NOMO-1 treated with DMSO at 0.1 percent for 48 hours (cell line): ENCODE measurements at regions not wholly inside any gene's neighbourhood (a gene's known extent, or its start where the extent isn't known, plus 50 kb on each side); places are given as distances from the start of the nearest gene placed in this dataset.

Experiments used
- DNase-seq: peaks from one replicate; lab custom pipeline; 2025; ENCODE audit not compliant: unreplicated experiment; lab: John Stamatoyannopoulos, UW

DNA sequence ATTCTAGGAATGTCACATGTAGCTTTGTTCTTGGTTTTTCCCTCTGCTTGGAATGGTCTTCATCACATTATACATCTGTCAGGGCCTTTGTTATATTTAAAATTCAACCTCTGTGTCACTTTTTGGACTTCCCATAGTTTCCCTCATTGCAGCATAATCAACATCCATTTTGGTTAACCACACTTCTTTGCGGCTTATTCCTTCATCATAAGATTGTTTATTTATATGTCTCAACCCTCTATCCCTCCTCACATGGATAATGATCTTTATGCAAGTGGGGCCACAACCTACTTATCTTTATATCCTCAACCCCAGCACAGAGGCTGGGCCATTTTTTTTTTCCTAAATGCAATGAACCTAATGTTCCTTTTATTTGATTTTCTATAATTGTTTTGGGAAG lies 260.0 kb upstream of the THBS1 start:
- DNase-seq, result peak; percentile 50

DNA sequence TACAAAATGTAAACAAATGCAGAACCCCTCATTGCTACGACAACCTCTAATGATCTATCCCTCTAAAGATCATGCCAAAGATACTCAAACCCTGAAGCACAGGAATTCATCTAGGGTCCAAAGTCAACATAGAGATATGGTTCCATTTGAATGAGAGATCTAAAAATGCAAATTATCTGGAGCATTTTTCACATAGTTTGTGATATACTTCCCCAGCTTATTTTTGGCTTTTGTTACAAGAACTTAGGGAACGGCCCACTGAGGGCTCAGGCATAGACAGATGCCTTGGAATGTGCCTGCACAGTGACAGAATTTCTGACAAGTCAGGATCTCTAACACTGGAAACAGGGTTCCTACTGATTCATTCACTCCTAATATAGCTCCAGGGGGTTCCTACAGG lies 258.9 kb upstream of the THBS1 start:
- no peak for DNase-seq

DNA sequence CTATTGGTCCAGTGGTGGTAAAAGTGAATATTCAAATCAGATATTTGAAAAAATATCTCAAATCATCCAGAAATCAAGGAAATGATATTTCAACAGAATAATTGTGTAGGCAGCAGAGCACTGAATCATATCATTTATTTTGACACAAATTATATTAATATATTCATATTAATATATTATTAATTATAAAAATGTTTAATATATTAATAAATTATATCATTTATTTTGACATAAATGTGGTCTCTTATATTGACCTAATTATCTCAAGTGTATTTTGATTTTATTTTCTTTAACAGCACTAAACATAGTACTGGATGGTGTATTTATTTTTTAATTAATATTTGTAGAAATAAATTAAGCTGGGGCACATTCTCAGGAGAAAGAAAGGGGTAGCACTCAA lies 257.7 kb upstream of the THBS1 start:
- DNase-seq, result no peak

DNA sequence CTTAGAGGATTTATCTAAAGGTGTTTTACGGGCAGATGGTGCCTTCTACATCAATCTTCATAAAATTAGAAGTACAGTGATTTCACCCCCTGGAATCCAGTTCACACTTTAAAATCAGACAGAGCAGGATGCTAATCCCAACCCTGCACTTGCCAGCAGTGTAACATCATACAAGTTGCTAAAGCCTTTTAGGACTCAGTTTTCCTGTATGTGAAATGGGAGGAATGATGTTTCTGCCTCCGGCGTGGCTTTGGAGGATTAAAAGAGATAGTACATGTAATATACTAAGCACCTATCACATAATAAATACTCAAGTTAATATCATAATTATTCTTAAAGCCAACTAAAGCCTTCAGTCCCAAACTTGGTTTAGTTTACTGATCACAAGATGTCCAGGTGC lies 257.2 kb upstream of the THBS1 start:
- no peak for DNase-seq

DNA sequence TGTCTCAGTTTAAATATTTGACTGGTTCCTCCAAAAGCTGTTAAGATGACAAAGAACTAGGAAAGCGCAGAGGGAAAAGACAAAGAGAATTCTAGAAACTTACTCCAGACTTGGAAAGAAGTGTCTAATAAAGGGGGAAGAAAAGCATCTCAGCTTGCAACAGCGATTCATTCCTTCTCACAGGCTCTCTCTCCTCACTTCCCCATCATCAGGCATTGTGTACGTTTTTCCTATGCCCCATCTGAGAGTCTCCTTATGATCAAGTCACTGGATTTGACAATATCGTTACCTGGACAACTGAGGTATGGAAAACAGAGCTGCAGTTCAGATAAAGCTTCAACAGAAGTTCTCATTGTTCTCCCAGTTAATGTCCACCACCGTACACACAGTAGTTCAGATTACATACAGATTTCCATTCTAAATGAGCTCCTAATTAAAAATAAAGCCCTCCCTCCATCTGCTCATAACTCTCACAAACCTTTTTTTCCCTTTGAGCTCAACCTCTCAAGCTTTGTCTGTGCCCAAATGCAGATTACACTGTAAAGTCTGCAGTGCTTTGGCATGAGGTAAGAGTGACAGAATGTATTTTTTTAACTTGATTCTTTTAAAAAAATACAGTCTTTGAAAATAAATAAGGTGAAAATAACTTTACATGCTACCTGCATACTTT lies 254.4 kb upstream of the THBS1 start:
- DNase-seq, result no peak

DNA sequence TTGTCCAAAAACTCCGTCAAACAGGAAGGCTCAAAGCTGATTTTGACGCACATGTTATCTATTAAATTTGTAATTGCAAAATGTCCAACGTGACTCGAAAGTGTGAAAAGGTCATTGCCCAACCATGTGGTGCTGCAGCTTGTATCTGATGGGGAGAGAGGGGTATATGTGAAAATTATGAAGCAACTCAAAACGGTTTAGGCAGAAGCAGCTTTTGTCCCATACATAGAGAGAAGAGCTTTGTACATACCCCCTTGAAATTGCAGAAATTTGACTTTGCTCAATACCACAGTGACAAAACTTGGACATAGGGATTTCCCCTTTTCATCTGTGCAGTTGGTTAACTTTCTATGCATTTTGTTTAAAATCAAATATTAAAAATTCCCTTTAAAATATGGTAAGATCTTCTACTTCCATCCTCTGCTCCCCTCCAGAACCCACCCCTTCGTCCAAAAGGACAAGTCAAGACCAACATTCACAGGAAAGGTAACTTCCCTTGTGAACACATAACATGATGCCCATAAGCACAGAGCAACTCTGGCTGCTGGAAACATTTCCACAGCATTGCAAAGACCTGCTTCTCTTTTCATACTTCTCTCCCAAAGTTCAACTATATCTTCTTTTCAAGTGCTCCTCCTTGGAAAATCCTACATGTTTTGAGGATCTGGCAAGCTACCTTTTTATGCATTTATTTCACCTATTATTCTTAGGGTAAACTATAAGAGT lies 253.7 kb upstream of the THBS1 start:
- DNase-seq, result peak; percentile 98

DNA sequence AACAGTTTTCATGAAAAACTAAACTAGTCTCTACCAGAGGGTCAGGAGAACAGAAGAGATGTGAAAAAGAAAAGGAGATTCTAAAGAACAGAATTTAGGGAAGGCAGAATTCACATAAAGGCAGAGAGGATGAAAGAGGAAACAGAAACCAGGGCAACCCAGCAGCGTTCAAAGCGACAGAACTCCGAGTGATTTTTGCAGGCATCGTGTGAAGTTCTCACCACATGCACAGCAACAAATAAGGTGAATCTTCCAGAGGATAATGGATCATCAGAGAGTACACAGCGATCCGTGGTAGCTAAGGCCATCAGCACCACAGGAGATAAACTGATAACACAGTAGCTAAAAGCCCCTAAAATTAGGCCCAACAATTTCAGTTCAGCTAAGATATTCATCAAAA lies 250.8 kb upstream of the THBS1 start:
- DNase-seq, result peak; percentile 11

DNA sequence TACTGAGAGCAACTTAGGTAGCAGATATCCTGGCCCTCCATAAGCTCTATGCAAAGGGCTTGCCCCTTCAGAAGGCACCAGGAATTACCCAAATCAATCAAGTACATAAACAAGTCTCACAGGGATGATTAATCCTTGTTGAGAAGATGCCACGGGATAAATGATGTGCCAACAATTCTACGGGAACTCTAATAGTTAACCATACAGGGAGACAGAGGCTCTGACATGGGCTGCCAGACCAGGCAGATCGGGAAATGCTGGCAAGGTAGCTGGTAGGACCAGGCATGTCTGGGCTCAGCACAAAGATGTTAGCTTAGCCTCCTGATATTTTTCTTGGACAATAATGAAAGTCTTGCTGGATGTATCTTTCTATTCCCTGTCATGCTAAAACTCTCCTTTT lies 249.3 kb upstream of the THBS1 start:
- no peak for DNase-seq

DNA sequence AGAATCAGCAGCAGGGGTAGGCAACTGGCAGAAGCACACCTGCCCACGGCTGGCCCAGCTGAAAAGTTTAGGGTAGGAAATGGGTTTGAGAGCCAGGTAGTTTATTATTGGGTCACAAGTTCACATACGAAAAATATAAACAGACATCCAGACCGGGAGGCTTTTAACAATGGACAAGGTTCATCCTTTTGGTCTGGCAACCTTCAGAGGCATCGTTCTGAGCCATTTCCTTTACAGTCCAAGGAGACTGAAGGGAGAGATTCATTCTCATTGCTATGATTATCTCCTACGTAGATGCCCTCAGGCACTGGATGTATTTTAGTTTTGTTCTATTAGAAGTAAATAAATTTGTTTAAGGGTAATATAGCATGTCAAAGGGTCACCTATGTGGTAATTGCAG lies 248.0 kb upstream of the THBS1 start:
- DNase-seq, result no peak

DNA sequence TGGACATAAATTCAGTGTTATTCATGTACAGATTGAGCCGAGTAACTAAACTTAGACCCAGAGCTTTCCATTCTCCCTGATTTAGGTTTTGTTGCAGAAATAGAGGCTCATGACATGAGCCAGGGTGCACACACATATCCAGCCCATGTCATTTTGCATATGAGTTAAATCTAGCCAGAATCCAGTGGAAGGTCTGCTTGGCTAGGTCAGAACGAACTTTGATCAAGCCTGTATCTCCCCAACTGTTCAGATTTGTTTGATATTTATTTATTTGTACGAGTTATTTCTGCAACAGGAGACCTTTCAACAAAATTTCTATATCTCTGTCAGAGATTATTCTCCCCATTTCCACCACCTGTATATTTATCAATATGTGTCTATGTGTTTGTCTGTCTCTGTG lies 247.5 kb upstream of the THBS1 start:
- DNase-seq, result no peak

DNA sequence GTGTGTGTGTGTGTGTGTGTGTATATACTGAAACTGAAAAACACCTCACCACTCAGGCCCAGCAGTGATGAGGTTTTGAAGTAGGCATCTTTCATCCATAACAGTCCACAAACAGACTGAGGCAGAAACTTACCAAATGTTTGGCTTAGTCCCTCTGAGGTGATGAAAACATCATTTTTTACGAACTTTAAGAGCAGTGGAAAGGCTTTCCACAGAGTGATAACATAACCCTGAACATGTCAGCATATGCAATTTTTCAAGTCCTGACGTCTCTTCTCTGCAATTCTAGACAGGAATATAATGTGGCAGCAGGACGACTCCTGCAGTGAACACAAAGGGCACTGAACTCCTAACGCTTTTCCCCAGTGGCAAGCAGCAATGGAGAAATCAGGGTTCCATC lies 247.0 kb upstream of the THBS1 start:
- no peak for DNase-seq

DNA sequence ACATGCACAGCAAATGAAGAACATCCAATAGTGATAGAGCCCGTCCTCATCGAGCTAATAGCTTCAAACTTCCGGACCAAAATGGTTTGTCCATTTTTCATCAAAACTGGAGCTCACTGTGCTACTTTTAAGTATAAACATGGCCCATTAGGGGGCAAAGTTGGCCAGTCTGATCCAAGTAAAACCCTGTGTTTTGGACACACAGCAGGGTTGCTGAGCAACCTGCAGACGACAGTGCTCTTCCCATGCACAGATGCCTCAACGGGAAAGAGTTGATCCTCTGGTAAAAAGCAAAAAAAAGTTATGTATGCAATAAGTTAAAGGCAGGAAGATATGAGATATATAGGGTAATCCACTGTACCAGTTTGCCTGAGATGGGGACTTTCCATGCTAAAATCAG lies 244.0 kb upstream of the THBS1 start:
- DNase-seq, result no peak

DNA sequence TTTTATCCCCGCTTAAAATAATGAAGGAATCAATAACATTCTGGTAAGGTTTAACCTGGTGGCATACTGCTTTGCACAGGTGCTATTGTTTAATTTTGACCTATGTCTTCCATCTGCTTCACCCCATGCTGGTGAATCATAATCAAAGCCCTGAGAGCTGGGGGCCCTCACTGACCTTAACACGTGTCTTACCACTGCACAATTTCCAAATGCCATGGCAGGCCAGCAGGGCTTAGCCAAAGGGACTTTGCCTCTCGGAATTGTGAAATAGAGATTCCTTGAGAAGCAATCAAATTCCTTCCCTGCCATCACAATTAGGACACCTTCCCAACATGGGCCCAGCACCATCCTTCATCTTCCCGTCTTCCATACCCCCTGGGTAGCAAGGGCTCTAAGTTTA lies 242.6 kb upstream of the THBS1 start:
- no peak for DNase-seq

DNA sequence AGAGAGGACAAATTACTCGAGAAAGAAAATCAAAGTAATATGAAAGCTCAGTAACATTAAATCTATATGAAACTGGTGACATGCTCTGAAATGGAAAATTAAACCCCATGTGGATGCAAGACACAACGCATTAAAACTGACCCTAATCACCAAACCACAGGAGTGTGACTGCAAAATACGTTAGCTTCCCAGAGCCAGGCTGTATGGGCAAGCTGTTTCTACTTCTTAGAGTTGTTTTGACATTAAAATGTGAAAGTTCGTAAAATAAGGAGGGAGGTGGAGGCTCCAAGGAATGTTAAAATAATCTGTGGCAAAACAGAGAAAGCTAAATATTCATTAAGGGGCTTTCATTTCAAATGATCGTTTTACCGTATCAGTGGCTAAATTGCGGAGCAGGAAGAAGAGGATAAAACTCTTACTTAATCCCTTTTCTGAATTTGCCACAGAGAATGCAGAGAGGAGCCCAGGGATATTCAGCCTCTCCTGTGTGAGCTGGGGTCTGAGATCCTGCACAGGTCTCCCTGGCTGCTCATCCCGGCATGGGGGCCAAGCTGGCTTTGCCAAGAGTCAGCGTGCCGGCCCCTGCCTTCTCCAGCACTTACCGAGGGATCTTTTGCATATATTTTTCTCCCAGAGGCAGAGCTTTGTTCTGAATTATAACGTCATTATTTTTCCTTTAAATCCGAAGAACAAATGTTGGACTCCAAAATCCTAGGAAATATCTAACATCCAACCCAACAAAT lies 239.8 kb upstream of the THBS1 start:
- DNase-seq, result no peak

DNA sequence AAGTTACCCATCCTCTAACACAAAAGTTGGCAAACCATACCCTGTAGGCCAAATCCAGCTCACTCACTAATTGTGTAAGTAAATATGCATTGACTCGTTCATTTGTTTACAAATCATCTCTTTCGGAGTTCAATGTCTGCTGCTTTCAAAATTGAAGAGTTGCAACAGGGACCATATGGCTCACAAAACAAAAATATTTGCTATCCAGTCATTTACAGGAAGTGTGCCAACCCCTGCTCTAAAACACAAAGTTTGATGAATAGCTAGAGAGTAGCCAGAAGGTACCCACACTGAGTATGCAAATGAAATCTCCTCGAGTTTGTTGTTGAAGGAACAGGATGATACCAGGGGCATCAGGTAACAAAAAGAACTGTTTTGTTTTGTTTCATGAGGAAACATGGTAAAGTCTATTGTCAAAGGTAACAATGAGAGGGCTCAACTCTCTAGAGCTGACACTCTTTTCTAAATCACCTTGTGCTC lies 236.2 kb upstream of the THBS1 start:
- DNase-seq, result no peak

DNA sequence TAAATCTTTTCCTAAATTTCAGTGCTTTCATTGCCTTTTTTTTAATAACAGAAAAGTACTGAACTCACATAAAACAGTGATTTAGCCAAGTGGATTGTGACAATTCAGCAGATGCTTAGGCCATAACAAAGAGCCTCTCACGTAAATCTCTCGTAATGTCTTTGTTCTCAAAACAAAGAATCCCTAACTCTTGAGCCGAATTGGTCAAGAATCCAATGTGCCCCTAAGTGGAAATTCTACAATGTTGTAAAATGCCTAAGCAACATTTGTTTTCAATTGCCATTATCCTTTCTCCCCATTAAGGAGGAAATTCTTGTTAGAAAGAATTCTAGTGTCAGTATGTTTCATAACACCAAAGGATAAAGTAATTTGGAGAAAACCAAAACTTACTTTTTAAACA lies 235.7 kb upstream of the THBS1 start:
- DNase-seq, result no peak

DNA sequence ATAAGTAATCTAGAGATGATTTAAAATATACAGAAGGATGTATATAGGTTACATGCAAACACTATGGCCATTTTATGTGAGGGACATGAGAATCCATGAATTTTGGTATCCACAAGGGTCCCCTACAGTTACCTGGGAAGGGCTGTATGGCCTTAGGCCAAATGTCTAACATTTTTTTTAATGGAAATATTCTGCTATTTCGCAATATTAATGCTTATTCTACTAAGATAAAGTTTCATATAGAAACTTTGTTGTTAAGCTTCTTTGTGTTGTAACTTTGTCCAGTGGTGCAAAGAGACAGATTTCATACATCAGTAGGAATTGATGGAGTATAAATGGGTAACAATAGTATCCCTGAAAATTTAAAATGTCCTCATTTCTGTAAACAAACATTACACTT lies 233.4 kb upstream of the THBS1 start:
- no peak for DNase-seq

DNA sequence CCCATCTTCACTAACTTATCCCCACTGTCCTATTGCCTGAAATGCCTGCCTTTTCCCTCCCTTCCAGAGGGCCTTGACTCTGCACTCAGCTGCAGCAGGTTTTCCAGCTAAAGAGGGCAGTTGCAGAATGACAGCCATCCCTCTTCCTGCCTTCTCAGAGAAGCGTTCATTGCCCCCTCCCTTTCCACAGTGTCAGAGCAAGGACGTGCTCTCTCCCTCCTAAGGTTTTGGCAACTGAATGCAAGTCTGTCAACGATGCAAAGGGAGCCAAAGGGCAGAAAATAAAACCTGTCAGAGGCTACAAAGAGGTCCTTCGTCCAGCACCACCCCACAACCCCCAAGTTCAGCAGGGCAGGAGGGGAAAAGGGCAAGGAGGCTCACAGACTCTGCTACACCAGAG lies 230.1 kb upstream of the THBS1 start:
- no peak for DNase-seq

DNA sequence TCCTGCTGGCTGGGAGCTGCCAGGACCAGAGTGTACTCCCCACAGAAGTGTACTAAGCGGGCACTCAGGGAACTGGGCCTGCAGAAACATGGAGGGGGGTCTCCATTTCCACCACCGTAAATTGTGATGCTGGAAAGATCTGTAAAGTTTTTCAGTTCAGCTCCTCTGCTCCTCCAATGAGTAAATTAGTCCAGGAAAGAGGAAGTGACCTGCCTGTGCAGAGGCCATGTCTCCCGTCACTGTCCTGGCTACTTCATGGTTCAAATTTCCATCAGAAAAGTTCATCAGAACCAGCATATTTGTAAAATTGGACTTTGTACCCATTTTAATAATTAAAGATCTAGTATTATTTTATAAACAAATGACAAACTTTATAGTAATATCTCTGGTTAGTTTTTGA lies 226.7 kb upstream of the THBS1 start:
- peak; percentile 36 for DNase-seq

DNA sequence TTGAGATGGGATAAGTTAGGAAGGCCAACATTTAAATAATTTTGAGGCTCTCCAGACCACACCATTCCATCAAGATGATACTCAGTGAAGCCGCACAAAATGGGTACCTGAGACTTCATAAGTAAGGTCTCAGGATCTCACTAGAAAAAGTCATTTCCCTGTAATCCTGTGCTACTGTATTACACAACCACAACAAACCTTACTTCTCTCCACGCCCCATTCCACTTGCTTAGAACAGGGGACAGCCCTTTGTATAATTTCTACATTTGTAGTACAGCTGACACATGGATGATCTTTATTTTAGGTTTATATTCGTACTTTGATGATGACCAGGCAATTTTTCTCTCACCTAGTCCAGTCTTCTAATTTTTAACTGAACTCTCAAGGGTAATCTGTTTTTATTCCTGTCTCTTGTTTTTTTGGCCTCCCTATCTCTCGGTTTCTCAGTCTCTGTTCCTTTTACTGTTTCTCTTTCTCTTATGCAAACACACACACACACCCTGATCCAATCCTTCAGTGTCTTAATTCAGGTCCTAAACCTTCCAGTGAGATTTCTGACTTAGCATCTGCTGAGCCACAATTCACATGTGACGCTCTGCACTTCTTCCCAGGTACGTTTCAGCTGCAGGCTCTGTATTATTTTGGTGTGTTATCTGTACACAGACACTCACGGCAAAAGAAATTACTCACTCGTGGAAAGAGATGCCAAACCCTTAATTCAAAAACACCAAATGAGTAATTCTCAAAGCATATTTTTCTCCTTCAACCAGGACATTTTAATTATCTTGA lies 223.2 kb upstream of the THBS1 start:
- DNase-seq, result no peak

DNA sequence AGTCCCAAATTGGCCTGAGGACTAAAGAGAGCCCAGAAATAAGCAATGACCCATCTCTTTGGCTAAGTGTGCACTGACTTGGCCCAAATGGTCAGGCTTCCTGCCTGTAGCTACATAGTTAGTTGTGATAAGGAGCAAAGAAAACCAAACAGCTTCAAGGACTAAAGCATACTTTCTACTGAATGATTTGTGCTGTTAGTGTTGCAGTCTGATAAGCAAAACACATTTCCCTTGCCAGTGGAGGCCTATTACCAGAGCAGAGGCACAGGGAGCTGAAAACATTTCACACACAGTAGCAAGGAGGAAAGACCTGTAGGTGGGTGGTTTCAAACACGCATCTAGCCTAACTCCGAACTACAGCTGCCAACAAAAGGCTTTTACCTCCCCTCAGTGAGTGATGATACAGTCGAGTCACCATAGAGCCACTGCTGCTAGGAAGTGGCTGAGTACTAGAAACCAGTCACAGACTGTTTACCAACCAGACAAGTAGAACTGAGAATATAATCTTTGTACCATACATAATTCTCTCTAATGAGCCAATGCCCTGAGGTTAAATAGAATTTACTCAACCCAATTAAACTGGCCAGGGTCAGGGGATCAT lies 222.3 kb upstream of the THBS1 start:
- no peak for DNase-seq
